ENCODE measurements at regions not wholly inside any gene's neighbourhood (a gene's known extent, or its start where the extent isn't known, plus 50 kb on each side); places are given as distances from the start of the nearest gene placed in this dataset.

DNA sequence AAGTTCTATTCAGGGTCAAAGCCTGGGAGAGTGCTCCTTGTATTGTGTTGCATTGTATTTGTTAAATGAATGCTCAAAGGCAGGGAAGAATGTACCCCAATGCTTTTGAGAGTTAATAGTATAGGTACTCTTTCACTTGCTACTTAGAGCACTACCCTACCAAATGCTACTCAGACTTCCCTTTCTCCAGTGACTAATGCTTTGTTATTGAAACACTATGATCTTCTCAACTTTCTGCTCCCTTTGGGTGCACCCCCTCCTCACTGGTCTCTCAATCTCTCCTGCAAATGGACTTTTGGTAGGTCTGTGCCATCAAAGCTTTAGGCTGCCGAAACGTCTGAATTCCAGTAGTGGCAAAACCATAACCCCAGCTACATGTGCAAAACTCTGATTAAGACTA is 177.7 kb upstream of the AHR start:
- no peak for TF ChIP-seq POLR2A (IDR thresholded peaks at IDR 0.05)
- TF ChIP-seq, protein P1, sequence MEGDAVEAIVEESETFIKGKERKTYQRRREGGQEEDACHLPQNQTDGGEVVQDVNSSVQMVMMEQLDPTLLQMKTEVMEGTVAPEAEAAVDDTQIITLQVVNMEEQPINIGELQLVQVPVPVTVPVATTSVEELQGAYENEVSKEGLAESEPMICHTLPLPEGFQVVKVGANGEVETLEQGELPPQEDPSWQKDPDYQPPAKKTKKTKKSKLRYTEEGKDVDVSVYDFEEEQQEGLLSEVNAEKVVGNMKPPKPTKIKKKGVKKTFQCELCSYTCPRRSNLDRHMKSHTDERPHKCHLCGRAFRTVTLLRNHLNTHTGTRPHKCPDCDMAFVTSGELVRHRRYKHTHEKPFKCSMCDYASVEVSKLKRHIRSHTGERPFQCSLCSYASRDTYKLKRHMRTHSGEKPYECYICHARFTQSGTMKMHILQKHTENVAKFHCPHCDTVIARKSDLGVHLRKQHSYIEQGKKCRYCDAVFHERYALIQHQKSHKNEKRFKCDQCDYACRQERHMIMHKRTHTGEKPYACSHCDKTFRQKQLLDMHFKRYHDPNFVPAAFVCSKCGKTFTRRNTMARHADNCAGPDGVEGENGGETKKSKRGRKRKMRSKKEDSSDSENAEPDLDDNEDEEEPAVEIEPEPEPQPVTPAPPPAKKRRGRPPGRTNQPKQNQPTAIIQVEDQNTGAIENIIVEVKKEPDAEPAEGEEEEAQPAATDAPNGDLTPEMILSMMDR (IDR thresholded peaks at IDR 0.05): no peak
